SKM-1 treated with dmso at 0.1 percent for 144 hours (cell line): ENCODE measurements at regions not wholly inside any gene's neighbourhood (a gene's known extent, or its start where the extent isn't known, plus 50 kb on each side); places are given as distances from the start of the nearest gene placed in this dataset.

ENCODE experiments used
- DNase-seq: peaks from one replicate; lab custom pipeline; 2025; ENCODE audit not compliant: unreplicated experiment; lab: John Stamatoyannopoulos, UW

DNA sequence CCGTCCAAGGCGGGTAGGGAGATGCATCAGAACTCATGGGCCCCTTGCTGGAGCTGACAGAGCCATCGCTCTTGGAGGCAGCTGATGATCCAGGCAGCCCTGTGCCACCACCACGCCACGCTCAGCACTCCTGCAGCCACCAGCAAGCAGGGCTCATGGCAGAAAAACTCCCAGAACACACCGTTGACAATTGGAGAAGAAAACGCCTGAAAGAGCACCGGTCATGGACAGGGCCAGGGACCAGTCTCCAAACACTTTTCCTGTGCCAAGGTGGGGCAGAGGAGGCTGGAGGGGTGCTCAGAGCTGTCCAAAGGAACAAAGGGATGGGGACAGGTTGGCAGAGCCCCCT lies 132.2 kb downstream of the FOXL1 start:
- DNase-seq = no peak

- no peak for DNase-seq
Measured at GRCh38 chr16:86712158-86713009, 134.0 kb downstream of the FOXL1 start.

GRCh38 chr16:86713021-86713631 lies 134.8 kb downstream of the FOXL1 start:
- no peak for DNase-seq

DNA sequence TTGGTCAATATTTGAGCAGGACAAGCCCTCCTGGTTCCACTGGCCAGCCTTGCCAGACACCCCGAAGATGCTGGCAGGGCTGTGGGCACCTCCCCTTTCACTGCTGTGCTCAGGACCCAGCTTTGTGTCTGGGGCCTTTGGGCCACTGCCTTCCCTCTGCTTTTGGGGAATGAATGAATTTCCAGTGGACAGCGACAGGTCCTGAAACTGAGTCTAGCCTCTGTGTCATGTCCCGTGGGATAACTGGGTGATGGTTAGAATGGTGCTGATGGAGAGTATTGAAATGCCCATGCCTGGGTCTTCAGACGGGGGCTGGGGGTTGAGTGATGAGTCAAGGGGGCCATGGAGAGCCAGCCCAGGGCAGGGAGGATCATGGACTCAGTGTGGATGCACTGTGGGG lies 135.8 kb downstream of the FOXL1 start:
- DNase-seq = no peak

- DNase-seq = no peak
Measured at GRCh38 chr16:86716649-86717048, 138.3 kb downstream of the FOXL1 start.

DNA sequence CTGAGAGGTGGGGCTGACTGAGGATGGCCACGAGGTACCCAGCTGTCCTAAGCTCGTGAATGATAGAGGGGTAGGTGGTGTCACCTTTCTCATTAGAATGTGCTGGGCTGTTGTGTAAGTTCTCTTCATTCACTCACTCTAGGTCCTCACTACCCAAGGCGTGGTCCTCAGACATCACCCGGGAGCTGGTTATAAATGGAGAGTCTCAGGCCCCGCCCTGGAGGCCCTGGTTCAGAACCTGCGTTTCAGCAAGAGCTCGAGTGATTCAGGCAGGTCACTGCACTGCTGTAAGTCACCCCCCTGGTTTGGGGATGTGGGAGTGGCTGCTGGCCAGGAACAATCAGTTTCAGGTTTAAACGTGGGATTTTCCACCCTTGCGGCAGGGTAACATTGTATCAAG lies 139.8 kb downstream of the FOXL1 start:
- no peak for DNase-seq

- no peak for DNase-seq
Measured at GRCh38 chr16:86722970-86723369, 144.6 kb downstream of the FOXL1 start.

GRCh38 chr16:86723689-86724088 lies 145.3 kb downstream of the FOXL1 start:
- no peak for DNase-seq

DNA sequence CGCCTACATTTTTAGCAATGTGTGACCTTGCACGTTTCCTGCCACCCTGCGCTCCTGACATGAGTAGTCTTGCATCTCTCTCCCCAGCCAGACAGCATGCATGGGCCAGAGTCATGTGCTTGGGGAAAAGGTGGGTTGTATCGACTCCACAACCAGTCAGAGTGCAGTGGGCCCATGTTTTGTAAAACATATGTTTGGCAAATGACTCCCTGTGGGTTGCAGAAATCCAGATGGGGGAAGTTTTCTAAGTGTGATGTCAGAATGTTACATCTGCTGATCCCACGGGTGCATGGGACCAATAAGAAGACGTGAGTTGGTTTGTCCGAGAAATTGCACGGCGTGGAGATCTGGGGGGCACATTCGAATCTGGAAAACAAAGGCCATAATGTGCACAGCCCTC lies 147.1 kb downstream of the FOXL1 start:
- DNase-seq = no peak

DNA sequence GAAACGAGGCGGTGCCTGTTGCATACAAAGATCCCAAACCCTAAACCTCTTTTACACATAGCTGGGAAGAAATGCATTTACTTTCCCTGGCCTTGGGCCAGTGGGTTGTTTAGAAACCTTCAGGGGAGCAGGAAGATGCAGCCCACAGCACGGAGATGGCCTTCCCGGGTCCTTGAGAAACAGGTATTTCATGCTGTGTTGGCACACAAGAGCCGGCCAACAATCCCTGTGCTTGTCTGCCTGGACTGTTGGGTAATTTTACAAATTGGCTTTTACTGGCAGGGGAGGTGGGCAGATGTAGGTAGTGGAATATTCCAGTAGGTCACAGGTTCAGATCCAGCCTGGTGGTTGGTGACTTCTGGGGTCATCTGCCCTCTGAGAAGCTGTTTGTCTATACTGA lies 148.0 kb downstream of the FOXL1 start:
- no peak for DNase-seq

GRCh38 chr16:86727131-86727530 lies 148.8 kb downstream of the FOXL1 start:
- DNase-seq = no peak

DNA sequence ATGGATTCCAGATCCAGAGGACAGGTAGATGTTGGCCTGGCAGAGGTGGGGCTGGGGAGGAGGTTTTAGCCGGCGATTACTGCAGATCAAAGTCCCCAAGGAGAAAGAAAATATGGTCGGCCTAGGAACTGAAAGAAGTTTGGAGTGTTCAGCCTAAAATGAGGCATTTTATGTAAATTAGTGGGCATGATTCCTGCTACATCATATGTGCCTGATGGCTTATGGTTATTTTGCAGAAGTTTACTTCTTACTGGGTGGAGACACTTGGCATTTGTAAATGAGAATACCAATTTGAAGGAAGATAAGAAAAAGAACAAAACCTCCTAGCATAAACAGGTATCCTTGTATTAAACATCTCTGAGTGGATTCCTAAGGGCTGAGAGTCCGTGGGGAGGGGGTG lies 149.3 kb downstream of the FOXL1 start:
- no peak for DNase-seq

GRCh38 chr16:86729686-86730085 lies 151.3 kb downstream of the FOXL1 start:
- DNase-seq = no peak

DNA sequence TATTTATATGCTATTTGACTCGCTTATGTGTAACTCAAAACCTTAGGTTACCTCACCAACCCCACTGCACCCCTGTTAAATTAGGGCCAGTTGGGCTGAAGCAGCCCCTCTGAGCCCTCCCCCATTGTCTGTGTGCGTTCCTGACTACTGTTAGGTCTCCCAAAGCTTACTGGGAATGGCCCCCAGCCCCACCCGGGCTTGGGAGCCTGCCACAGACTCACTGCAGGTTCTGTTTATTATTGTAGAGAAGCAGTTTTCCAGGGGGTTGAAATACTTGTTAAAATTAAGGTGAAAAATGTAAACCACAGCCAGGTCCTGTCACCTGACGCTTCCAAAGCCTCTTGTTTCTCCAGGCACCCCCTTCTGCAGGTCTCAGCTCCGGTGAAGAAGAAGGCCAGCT lies 151.7 kb downstream of the FOXL1 start:
- DNase-seq = no peak

GRCh38 chr16:86730597-86730996 lies 152.2 kb downstream of the FOXL1 start:
- DNase-seq = no peak

GRCh38 chr16:86732621-86733295 lies 154.4 kb downstream of the FOXL1 start:
- no peak for DNase-seq

DNA sequence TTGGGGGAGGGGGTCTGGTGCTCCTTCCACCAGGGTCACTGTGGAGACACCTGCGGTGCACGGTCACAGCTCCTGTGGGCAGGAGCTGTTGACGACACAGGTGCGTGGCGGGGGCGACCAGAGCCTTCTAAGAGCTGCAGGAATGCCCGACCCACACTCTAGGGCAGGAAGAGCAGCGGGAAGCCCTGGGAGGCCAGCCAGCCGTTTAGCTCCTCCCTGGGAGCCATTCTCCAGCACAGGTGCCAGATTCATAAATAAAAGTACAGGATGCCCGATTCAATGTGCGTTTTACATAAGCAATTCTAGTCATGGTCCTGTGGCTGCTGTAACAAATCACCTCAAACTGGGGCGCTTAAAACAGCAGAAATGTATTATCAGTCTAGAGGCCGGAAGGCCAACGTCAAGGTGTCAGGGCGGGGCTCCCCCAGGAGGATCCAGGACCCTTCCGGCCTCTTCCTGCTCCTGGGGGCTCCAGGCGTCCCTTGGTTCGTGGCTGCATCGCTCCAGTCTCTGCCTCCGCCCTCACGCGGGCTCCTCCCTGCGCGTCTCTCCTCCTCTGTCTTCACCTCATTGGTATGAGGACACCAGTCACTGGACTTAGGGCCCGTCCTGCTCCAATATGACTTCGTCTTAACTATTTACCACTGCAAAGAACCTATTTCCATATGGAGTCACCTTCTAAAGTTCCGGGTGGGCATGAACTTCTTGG lies 155.4 kb downstream of the FOXL1 start:
- no peak for DNase-seq

GRCh38 chr16:86734543-86735460 lies 156.5 kb downstream of the FOXL1 start:
- no peak for DNase-seq

DNA sequence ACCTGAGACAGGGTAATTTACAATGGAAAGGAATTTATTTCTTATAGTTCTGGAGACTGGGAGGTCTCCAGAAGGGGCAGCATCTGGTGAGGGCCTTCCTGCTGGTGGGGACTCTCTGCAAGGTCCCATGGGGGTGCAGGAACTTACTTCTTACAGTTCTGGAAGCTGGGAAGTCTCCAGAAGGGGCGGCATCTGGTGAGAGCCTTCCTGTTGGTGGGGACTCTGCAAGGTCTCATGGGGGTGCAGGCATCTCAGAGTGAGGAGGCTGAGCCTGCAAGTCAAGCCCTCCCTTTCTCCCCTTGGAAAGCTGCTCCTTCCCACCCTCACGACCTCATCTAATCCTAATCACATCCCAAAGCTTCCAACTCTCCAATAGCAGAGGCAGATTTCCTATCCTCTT lies 157.4 kb downstream of the FOXL1 start:
- DNase-seq = no peak

DNA sequence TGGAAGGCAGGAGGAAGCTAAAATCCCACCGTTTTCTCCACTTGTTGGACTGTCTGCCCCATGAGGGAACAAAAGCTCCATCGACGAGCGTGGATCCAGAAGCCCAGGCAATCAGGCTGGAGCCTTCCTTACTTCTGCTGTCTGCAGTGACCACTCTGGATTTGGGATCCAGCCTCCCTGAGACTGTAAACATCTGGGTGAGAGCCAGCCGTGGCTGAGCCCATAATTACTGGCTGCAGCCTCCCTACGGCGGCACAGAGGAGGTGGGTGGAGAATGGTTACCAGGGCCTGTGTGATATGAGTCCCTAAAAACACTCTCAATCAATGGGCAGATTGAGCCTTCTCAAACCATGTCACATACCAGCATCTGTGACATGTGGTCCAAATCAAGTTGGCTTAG lies 158.2 kb downstream of the FOXL1 start:
- DNase-seq = no peak

GRCh38 chr16:86737083-86737482 lies 158.7 kb downstream of the FOXL1 start:
- no peak for DNase-seq
